ENCODE measurements at regions not wholly inside any gene's neighbourhood (a gene's known extent, or its start where the extent isn't known, plus 50 kb on each side); places are given as distances from the start of the nearest gene placed in this dataset.

- TF ChIP-seq, protein P1, sequence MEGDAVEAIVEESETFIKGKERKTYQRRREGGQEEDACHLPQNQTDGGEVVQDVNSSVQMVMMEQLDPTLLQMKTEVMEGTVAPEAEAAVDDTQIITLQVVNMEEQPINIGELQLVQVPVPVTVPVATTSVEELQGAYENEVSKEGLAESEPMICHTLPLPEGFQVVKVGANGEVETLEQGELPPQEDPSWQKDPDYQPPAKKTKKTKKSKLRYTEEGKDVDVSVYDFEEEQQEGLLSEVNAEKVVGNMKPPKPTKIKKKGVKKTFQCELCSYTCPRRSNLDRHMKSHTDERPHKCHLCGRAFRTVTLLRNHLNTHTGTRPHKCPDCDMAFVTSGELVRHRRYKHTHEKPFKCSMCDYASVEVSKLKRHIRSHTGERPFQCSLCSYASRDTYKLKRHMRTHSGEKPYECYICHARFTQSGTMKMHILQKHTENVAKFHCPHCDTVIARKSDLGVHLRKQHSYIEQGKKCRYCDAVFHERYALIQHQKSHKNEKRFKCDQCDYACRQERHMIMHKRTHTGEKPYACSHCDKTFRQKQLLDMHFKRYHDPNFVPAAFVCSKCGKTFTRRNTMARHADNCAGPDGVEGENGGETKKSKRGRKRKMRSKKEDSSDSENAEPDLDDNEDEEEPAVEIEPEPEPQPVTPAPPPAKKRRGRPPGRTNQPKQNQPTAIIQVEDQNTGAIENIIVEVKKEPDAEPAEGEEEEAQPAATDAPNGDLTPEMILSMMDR (conservative IDR thresholded peaks at IDR 0.05; ENCODE audit: low read length): no peak
- TF ChIP-seq EZH2phosphoT487 (IDR thresholded peaks at IDR 0.05; ENCODE audit: borderline replicate concordance, low read depth, low read length): no peak
Measured at GRCh38 chr5:62977661-62978060, 399.0 kb downstream of the LRRC70 start.
